ENCODE measurements at regions not wholly inside any gene's neighbourhood (a gene's known extent, or its start where the extent isn't known, plus 50 kb on each side); places are given as distances from the start of the nearest gene placed in this dataset.

GRCh38 chr1:105083611-105084010 lies 1333.9 kb downstream of the AMY1C start:
- dilution Hi-C loops (cut with MboI; ENCODE audit: extremely low pct_ligation_motif_present, low sequenced_read_pairs) (no loop called here), intact Hi-C loops (cut with micrococcal nuclease) (no loop called here)
- TF ChIP-seq EZH2 (IDR thresholded peaks at IDR 0.05; ENCODE audit: borderline replicate concordance, low read depth, low read length, severe bottlenecking): no peak
- TF ChIP-seq JUN (IDR thresholded peaks at IDR 0.05; ENCODE audit: borderline replicate concordance, insufficient read depth, insufficient read length, low read depth): no peak
- TF ChIP-seq CTCF (IDR thresholded peaks at IDR 0.05; ENCODE audit: extremely low read depth in 1 of 2, insufficient read depth in 1 of 2, low read depth in 1 of 2, low read length in 2 of 2): no peak
- no peak for TF ChIP-seq POLR2A (IDR thresholded peaks at IDR 0.05; ENCODE audit: low read depth, low read length)
- no peak for TF ChIP-seq FOS (IDR thresholded peaks at IDR 0.05; ENCODE audit: borderline replicate concordance, insufficient read depth, low read length)
- FAIRE-seq (no peak), DNase-seq (ENCODE audit: low read depth, low spot score) (no peak)
- POLR2A ChIA-PET: no interaction called here
- no peak overlapping the region for H2AFZ ChIP-seq (ENCODE audit: low read depth, low read length)
- H3K27ac ChIP-seq (ENCODE audit: insufficient read depth, low read depth, low read length): no peak overlapping the region
- no TSS peak for BruUV-seq (replicated peaks)
- H3K4me1 ChIP-seq (ENCODE audit: control insufficient read depth, extremely low read depth, insufficient read depth, low read length): no peaks in the 10 kb centered on the region
- H4K20me1 ChIP-seq (replicated peaks; ENCODE audit: control insufficient read depth, extremely low read depth, insufficient read depth, low read length): no peaks in the 10 kb centered on the region
- H3K4me2 ChIP-seq (ENCODE audit: insufficient read depth, low read length): no peak overlapping the region
- no peak overlapping the region for H3K9ac ChIP-seq (replicated peaks; ENCODE audit: extremely low read depth, insufficient read depth, low read length)
- no peak overlapping the region for H3K4me3 ChIP-seq (replicated peaks in 1 of 3; ENCODE audit: insufficient read depth in 1 of 3, low read depth in 1 of 3, low read length in 3 of 3)
- no peaks in the 10 kb centered on the region for H3K9me1 ChIP-seq (replicated peaks; ENCODE audit: control insufficient read depth, extremely low read depth, insufficient read depth, low read length)
- H3K9me3 ChIP-seq (replicated peaks; ENCODE audit: control insufficient read depth, insufficient read depth, low read length): no peaks in the 10 kb centered on the region
- no peaks in the 10 kb centered on the region for H3K27me3 ChIP-seq (ENCODE audit: control insufficient read depth in 2 of 2, insufficient read depth in 2 of 2, low read length in 2 of 2)
- CTCF ChIA-PET: no interaction called here
- H3K79me2 ChIP-seq (ENCODE audit: control insufficient read depth, insufficient read depth, low read length): no peaks in the 10 kb centered on the region
- no peaks in the 10 kb centered on the region for H3K36me3 ChIP-seq (ENCODE audit: control insufficient read depth in 2 of 2, extremely low read depth in 1 of 2, insufficient read depth in 2 of 2, low read length in 2 of 2)

- ChIA-PET CTCF (no interaction called here), POLR2A (no interaction called here)
- Histone ChIP-seq H3K9me3 (replicated peaks; ENCODE audit: control insufficient read depth, insufficient read depth, low read length) (no peaks in the 10 kb centered on the region), H3K79me2 (ENCODE audit: control insufficient read depth, insufficient read depth, low read length) (no peaks in the 10 kb centered on the region), H3K36me3 (ENCODE audit: control insufficient read depth in 2 of 2, extremely low read depth in 1 of 2, insufficient read depth in 2 of 2, low read length in 2 of 2) (no peaks in the 10 kb centered on the region), H3K4me3 (replicated peaks in 1 of 3; ENCODE audit: insufficient read depth in 1 of 3, low read depth in 1 of 3, low read length in 3 of 3) (no peak overlapping the region), H2AFZ (ENCODE audit: low read depth, low read length) (no peak overlapping the region), H4K20me1 (replicated peaks; ENCODE audit: control insufficient read depth, extremely low read depth, insufficient read depth, low read length) (no peaks in the 10 kb centered on the region), H3K4me1 (ENCODE audit: control insufficient read depth, extremely low read depth, insufficient read depth, low read length) (no peaks in the 10 kb centered on the region), H3K27me3 (ENCODE audit: control insufficient read depth in 2 of 2, insufficient read depth in 2 of 2, low read length in 2 of 2) (no peaks in the 10 kb centered on the region), H3K9ac (replicated peaks; ENCODE audit: extremely low read depth, insufficient read depth, low read length) (no peak overlapping the region), H3K4me2 (ENCODE audit: insufficient read depth, low read length) (no peak overlapping the region), H3K9me1 (replicated peaks; ENCODE audit: control insufficient read depth, extremely low read depth, insufficient read depth, low read length) (no peaks in the 10 kb centered on the region), H3K27ac (ENCODE audit: insufficient read depth, low read depth, low read length) (no peak overlapping the region)
- no peak for FAIRE-seq
- no peak for DNase-seq (ENCODE audit: low read depth, low spot score)
- dilution Hi-C loops (cut with MboI; ENCODE audit: extremely low pct_ligation_motif_present, low sequenced_read_pairs) (no loop called here), intact Hi-C loops (cut with micrococcal nuclease) (no loop called here)
- TF ChIP-seq MAX (IDR thresholded peaks at IDR 0.05; ENCODE audit: insufficient read depth, insufficient read length): no peak
- no peak for TF ChIP-seq POLR2AphosphoS5 (IDR thresholded peaks at IDR 0.05; ENCODE audit: insufficient read depth, low read depth, low read length)
- TF ChIP-seq MYC (IDR thresholded peaks at IDR 0.05; ENCODE audit: low read depth, low read length): no peak
- no peak for TF ChIP-seq POLR2A (IDR thresholded peaks at IDR 0.05; ENCODE audit: low read depth, low read length)
- TF ChIP-seq FOS (IDR thresholded peaks at IDR 0.05; ENCODE audit: borderline replicate concordance, insufficient read depth, low read length): no peak
- no peak for TF ChIP-seq JUN (IDR thresholded peaks at IDR 0.05; ENCODE audit: borderline replicate concordance, insufficient read depth, insufficient read length, low read depth)
- no peak for TF ChIP-seq EZH2 (IDR thresholded peaks at IDR 0.05; ENCODE audit: borderline replicate concordance, low read depth, low read length, severe bottlenecking)
- no peak for TF ChIP-seq CTCF (IDR thresholded peaks at IDR 0.05; ENCODE audit: extremely low read depth in 1 of 2, insufficient read depth in 1 of 2, low read depth in 1 of 2, low read length in 2 of 2)
- no peak for TF ChIP-seq GATA2 (IDR thresholded peaks at IDR 0.05; ENCODE audit: insufficient read depth, insufficient read length, low read depth, low read length)
- BruUV-seq (replicated peaks): no TSS peak
Observed at GRCh38 chr1:105087506-105087905, 1337.8 kb downstream of the AMY1C start.

Measured in endothelial cell of umbilical vein (primary cell).